Uterus (tissue), 3 donors: ENCODE measurements at regions not wholly inside any gene's neighbourhood (a gene's known extent, or its start where the extent isn't known, plus 50 kb on each side); places are given as distances from the start of the nearest gene placed in this dataset.

Experiments used
- DNase-seq, 2 donors: peaks; one replicate each; pipeline ENCODE4 v3.0.0-alpha.2; 2019 to 2020
- H3K27ac ChIP-seq, 2 donors: fragments of 200-600 bp; sonication (generic); 1 replicate in 1 of 2; 2 replicates in 1 of 2; pipeline ENCODE4 v1.5.1; 2016 to 2018
- H3K27me3 ChIP-seq, 2 donors: fragments of 200-600 bp; sonication (generic); one replicate each; pipeline ENCODE4 v1.5.1; 2018 to 2019; ENCODE audit warnings: control low read depth in 1 of 2
- H3K36me3 ChIP-seq, 2 donors: fragments of 200-600 bp; sonication (generic); one replicate each; pipeline ENCODE4 v1.5.1; 2019; ENCODE audit warnings: control low read depth in 1 of 2
- H3K4me1 ChIP-seq, 2 donors: fragments of 200-600 bp; sonication (generic); one replicate each; pipeline ENCODE4 v1.5.1; 2018 to 2019; ENCODE audit warnings: control low read depth in 1 of 2
- H3K4me3 ChIP-seq, 2 donors: fragments of 200-600 bp; sonication (generic); 1 replicate in 1 of 2; 2 replicates in 1 of 2; pipeline ENCODE4 v1.5.1; 2018 to 2019; ENCODE audit warnings: mild to moderate bottlenecking in 1 of 2
- H3K9me3 ChIP-seq, 2 donors: fragments of 200-600 bp; sonication (generic); one replicate each; pipeline ENCODE4 v1.5.1; 2019; ENCODE audit warnings: control low read depth in 1 of 2
- CTCF ChIP-seq, 4 experiments: fragments of 200-600 bp in 2 of 4; fragments of 450-650 bp in 2 of 4; sonication (generic) in 2 of 4; IDR thresholded peaks; one replicate each; pipeline ENCODE4 v1.5.1; 2016 to 2019; ENCODE audit warnings: antibody characterized with exemption in 4 of 4, mild to moderate bottlenecking in 2 of 4, moderate library complexity in 1 of 4
- POLR2A ChIP-seq, 2 donors: fragments of 450-650 bp; IDR thresholded peaks; one replicate each; pipeline ENCODE4 v1.6.1; 2016; ENCODE audit warnings: antibody characterized with exemption in 2 of 2, mild to moderate bottlenecking in 1 of 2, moderate library complexity in 1 of 2
- intact Hi-C: fragments of 100-400 bp; cut with DNase I; formaldehyde crosslinking; loops from one replicate; pipeline ENCODE4 v1.15.1; 2023; ENCODE audit warnings: low total_unique reads
- donor health status: DM: yes; HTN: yes; CAD: no.

DNA sequence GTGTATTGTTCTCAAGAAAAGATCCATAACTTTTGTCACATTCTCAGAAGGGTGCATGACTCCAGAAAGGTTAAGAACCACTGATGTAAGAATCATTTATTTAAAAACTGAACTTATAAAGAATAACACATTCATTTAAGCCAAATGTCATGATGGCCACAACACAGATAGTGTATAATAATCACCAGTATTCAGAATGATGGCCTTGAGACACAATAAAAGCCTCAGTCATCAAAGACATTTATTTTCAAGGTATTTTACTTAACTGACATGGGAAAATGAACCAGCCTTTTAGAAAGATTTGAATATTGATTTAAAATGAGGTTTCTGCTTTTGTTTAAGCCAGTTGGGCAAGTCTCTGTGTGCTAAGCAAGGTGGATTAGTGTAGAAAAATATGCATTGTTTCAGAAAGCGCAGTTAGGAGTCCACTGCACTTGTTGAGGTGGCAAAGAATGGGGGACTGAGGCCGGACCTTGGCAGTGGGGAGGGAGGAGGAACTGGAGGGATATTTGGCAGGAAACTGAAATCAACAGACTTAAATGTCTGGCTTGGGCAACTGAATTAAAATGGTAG is 371.9 kb upstream of the ESRRG start:
- H3K36me3 ChIP-seq: no peaks in the 10 kb centered on the region
- no peak for DNase-seq
- no peaks in the 10 kb centered on the region for H3K4me1 ChIP-seq
- H3K27ac ChIP-seq: no peak overlapping the region
- no peak for TF ChIP-seq POLR2A (IDR thresholded peaks at IDR 0.05)
- no peak for TF ChIP-seq CTCF (IDR thresholded peaks at IDR 0.05)
- H3K4me3 ChIP-seq: no peak overlapping the region
- intact Hi-C loops: no loop called here
- H3K9me3 ChIP-seq: no peaks in the 10 kb centered on the region
- H3K27me3 ChIP-seq: no peaks in the 10 kb centered on the region

DNA sequence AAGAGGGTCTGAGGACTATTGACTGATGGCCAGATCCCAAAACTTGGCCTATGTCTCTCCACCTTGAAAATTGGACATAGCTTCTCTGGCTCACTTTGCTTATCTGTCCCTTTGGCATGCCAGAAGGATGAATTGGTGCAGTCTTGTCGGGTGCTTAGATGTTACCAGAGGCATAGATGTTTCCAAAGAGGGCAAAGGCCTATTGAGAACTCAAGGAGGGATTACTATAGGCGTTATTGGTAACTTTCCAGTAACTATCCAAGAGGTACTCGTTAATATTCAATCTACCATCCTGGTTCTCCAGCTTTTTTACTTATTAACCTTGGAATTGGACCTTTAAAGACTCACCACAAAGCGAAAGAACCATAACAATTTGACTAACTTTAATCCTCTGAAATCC is 368.3 kb upstream of the ESRRG start:
- TF ChIP-seq POLR2A (IDR thresholded peaks at IDR 0.05) (no peak), CTCF (IDR thresholded peaks at IDR 0.05) (no peak)
- Histone ChIP-seq H3K27ac (no peak overlapping the region), H3K9me3 (no peaks in the 10 kb centered on the region), H3K4me1 (no peaks in the 10 kb centered on the region), H3K27me3 (no peaks in the 10 kb centered on the region), H3K36me3 (no peaks in the 10 kb centered on the region), H3K4me3 (no peak overlapping the region)
- intact Hi-C loops: no loop called here
- DNase-seq: no peak

GRCh38 chr1:217090060-217090911 is 367.1 kb upstream of the ESRRG start:
- no peaks in the 10 kb centered on the region for H3K9me3 ChIP-seq
- TF ChIP-seq POLR2A (IDR thresholded peaks at IDR 0.05) (no peak), CTCF (IDR thresholded peaks at IDR 0.05) (no peak)
- no peak for DNase-seq
- no peaks in the 10 kb centered on the region for H3K36me3 ChIP-seq
- intact Hi-C loops: no loop called here
- H3K27ac ChIP-seq: no peak overlapping the region
- H3K4me1 ChIP-seq: no peaks in the 10 kb centered on the region
- no peaks in the 10 kb centered on the region for H3K27me3 ChIP-seq
- peak overlapping the region in 1 of 2 donors; percentile 8 for H3K4me3 ChIP-seq

DNA sequence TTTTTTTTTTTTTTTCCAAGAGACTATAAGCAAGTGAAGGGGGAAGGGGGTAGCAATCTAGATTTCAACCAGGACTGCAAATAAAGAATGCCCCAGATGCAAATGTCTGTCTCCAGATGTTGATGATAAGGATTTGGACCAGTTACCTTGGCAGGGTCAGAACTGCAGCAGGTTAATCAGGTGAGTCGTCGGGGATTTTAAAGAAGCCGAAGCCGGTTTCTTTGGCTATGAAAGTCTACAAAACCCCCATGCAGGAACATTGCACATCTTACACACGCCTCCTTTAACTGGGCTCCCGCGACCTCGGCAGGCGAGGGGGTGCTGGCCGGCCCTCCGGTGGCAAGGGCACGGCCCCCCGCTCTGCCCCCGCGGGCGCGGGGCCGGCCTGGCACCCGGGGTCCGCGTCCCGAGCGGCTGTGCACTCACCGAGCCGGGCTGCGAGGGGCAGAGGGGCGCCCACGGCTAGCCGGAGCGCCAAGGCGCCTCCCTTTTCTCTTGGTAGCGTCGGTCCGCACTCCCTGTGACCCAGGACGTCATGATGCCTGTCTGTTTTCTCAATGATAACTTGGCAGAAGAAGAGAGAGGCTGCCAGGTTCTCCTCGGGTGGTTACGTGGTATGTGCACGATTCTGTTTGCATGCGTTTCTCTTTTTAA is 366.3 kb upstream of the ESRRG start:
- Histone ChIP-seq H3K9me3 (no peaks in the 10 kb centered on the region), H3K36me3 (no peaks in the 10 kb centered on the region), H3K4me3 (peak overlapping the region in 1 of 2 donors; percentile 8), H3K27ac (no peak overlapping the region), H3K4me1 (no peaks in the 10 kb centered on the region), H3K27me3 (no peaks in the 10 kb centered on the region)
- TF ChIP-seq POLR2A (IDR thresholded peaks at IDR 0.05): no peak
- TF ChIP-seq CTCF (IDR thresholded peaks at IDR 0.05): no peak
- intact Hi-C loops: no loop called here
- DNase-seq: no peak
